NCI-H526 treated with DMSO at 0.1 percent for 48 hours (cell line): ENCODE measurements at regions not wholly inside any gene's neighbourhood (a gene's known extent, or its start where the extent isn't known, plus 50 kb on each side); places are given as distances from the start of the nearest gene placed in this dataset.
A peak's percentile ranks its signal among the peaks of the same experiment; 100 is the strongest.

Experiments used
- DNase-seq: peaks from one replicate; lab custom pipeline; 2025; lab: John Stamatoyannopoulos, UW

- no peak for DNase-seq
Measured at GRCh38 chr3:194804796-194805195, 119.1 kb downstream of the FAM43A start.

GRCh38 chr3:194805546-194805945, 119.9 kb downstream of the FAM43A start:
- DNase-seq: no peak

- no peak for DNase-seq
Measured at GRCh38 chr3:194806991-194807630, 121.4 kb downstream of the FAM43A start.

GRCh38 chr3:194808640-194809097, 123.0 kb downstream of the FAM43A start:
- DNase-seq: no peak

GRCh38 chr3:194809382-194809781, 123.7 kb downstream of the FAM43A start:
- DNase-seq: no peak

GRCh38 chr3:194810076-194810475, 124.4 kb downstream of the FAM43A start:
- no peak for DNase-seq

- DNase-seq: peak; percentile 48
Measured at GRCh38 chr3:194811118-194811517, 125.4 kb downstream of the FAM43A start.

GRCh38 chr3:194812176-194812575, 126.5 kb downstream of the FAM43A start:
- DNase-seq: no peak

GRCh38 chr3:194814878-194815357, 129.2 kb downstream of the FAM43A start:
- DNase-seq: no peak

- DNase-seq: no peak
Measured at GRCh38 chr3:194816748-194817591, 131.3 kb downstream of the FAM43A start.

GRCh38 chr3:194817592-194817930, 131.9 kb downstream of the FAM43A start:
- no peak for DNase-seq

GRCh38 chr3:194817936-194818335, 132.3 kb downstream of the FAM43A start:
- DNase-seq: no peak

GRCh38 chr3:194824100-194824499, 138.4 kb downstream of the FAM43A start:
- DNase-seq: no peak

GRCh38 chr3:194824701-194825111, 139.0 kb downstream of the FAM43A start:
- no peak for DNase-seq

GRCh38 chr3:194826594-194826993, 140.9 kb downstream of the FAM43A start:
- peak; percentile 26 for DNase-seq

- DNase-seq: no peak
Measured at GRCh38 chr3:194827486-194827885, 141.8 kb downstream of the FAM43A start.

GRCh38 chr3:194828116-194828515, 142.4 kb downstream of the FAM43A start:
- DNase-seq: no peak

GRCh38 chr3:194828926-194829325, 143.2 kb downstream of the FAM43A start:
- DNase-seq: no peak

- DNase-seq: no peak
Measured at GRCh38 chr3:194830401-194830800, 144.7 kb downstream of the FAM43A start.

GRCh38 chr3:194830978-194831377, 145.3 kb downstream of the FAM43A start:
- no peak for DNase-seq

- no peak for DNase-seq
Measured at GRCh38 chr3:194832346-194833104, 146.8 kb downstream of the FAM43A start.

GRCh38 chr3:194833114-194833910, 147.6 kb downstream of the FAM43A start:
- no peak for DNase-seq
